Peyer's patch (tissue), 4 donors: ENCODE measurements at regions not wholly inside any gene's neighbourhood (a gene's known extent, or its start where the extent isn't known, plus 50 kb on each side); places are given as distances from the start of the nearest gene placed in this dataset.
A peak's percentile ranks its signal among the peaks of the same experiment; 100 is the strongest.

Source experiments
- DNase-seq, 3 donors: peaks; one replicate each; pipeline ENCODE4 v3.0.0-alpha.2; 2017 to 2019
- H3K27ac ChIP-seq, 4 donors: fragments of 200-600 bp; sonication (generic); one replicate each; pipeline ENCODE4 v1.5.1; 2016 to 2019
- H3K27me3 ChIP-seq, 2 donors: fragments of 200-600 bp; sonication (generic); one replicate each; pipeline ENCODE4 v1.5.1; 2019
- H3K36me3 ChIP-seq, 3 donors: fragments of 200-600 bp; sonication (generic); one replicate each; pipeline ENCODE4 v1.5.1; 2016 to 2019
- H3K4me1 ChIP-seq, 4 donors: fragments of 200-600 bp; sonication (generic); one replicate each; pipeline ENCODE4 v1.5.1; 2016 to 2019
- H3K4me3 ChIP-seq, 4 donors: fragments of 200-600 bp; sonication (generic); 1 replicate in 3 of 4; 2 replicates in 1 of 4; pipeline ENCODE4 v1.5.1; 2016 to 2019; ENCODE audit warnings: mild to moderate bottlenecking in 1 of 4
- H3K9me3 ChIP-seq, 4 donors: fragments of 200-600 bp; sonication (generic); one replicate each; pipeline ENCODE4 v1.5.1; 2016 to 2019; ENCODE audit warnings: mild to moderate bottlenecking in 1 of 4
- POLR2A ChIP-seq, 2 donors: fragments of 450-650 bp; IDR thresholded peaks; one replicate each; pipeline ENCODE4 v1.5.1; 2017; ENCODE audit warnings: antibody characterized with exemption in 2 of 2, mild to moderate bottlenecking in 2 of 2, moderate library complexity in 2 of 2
- TF ChIP-seq, protein P1 (sequence below), 6 experiments: fragments of 450-650 bp in 4 of 6; fragments of 200-600 bp in 2 of 6; sonication (generic) in 1 of 6; IDR thresholded peaks; one replicate each; pipeline ENCODE4 v1.5.1; 2017 to 2019; ENCODE audit warnings: antibody characterized with exemption in 6 of 6, mild to moderate bottlenecking in 3 of 6, moderate library complexity in 1 of 6

DNA sequence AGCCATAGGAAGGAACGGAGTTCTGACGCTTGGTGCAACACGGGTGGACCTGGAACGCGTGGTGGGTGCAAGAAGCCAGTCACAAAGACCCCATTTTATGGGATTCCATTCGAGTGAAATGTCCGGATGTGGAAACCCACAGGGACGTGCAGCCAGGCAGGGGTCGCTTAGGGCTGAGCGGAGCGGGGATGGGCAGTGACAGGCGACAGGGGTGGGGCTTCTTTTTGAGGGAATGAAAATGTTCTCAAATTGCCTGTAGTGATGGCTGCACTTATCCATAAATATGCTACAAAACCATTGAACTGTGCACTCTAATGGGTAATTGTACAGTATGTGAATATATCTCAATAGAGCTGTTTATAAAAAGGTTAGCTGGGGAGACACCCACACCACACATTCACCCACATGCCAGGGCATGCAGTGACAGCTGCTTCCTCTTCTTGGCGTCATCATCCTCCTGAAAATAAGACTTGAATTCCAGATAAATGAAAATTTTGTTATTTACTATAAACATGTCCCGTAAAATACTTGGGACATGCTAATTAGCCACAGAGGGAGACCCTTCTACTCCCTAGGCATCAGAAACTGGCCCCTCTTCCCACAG is 71.3 kb upstream of the OLFM1 start:
- Histone ChIP-seq H3K9me3 (no peaks in the 10 kb centered on the region), H3K36me3 (no peaks in the 10 kb centered on the region), H3K27me3 (no peaks in the 10 kb centered on the region), H3K4me1 (no peaks in the 10 kb centered on the region), H3K27ac (no peak overlapping the region), H3K4me3 (no peak overlapping the region)
- no peak for TF ChIP-seq POLR2A (IDR thresholded peaks at IDR 0.05)
- TF ChIP-seq, protein P1, sequence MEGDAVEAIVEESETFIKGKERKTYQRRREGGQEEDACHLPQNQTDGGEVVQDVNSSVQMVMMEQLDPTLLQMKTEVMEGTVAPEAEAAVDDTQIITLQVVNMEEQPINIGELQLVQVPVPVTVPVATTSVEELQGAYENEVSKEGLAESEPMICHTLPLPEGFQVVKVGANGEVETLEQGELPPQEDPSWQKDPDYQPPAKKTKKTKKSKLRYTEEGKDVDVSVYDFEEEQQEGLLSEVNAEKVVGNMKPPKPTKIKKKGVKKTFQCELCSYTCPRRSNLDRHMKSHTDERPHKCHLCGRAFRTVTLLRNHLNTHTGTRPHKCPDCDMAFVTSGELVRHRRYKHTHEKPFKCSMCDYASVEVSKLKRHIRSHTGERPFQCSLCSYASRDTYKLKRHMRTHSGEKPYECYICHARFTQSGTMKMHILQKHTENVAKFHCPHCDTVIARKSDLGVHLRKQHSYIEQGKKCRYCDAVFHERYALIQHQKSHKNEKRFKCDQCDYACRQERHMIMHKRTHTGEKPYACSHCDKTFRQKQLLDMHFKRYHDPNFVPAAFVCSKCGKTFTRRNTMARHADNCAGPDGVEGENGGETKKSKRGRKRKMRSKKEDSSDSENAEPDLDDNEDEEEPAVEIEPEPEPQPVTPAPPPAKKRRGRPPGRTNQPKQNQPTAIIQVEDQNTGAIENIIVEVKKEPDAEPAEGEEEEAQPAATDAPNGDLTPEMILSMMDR (IDR thresholded peaks at IDR 0.05): no peak
- peak in 1 of 3 donors; percentile 14 for DNase-seq

GRCh38 chr9:135016876-135017275 is 70.6 kb upstream of the OLFM1 start:
- Histone ChIP-seq H3K4me1 (no peaks in the 10 kb centered on the region), H3K27me3 (no peaks in the 10 kb centered on the region)
- TF ChIP-seq, protein P1 (IDR thresholded peaks at IDR 0.05): no peak
- no peak for TF ChIP-seq POLR2A (IDR thresholded peaks at IDR 0.05)

DNA sequence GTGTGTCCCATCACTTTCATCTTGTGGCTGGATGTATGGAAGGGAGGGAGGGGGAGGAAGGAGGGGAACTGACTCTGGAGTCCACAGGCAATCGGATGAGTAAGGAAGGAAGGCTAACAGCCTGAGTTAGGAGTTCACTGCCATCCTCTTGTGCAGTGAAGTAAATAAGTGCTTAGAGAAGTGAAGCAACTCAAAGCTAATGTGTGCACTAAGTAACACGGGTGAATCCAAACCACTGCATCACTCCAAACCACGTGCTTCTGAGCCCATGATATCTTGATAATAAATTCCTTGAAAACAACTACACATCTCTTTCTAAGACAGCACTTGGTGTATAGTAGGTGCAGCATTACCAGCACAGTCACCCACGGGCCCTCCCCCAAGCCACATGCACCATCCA is 69.6 kb upstream of the OLFM1 start:
- H3K27me3 ChIP-seq: no peaks in the 10 kb centered on the region

More at GRCh38 chr9:135016876-135017275, 70.6 kb upstream of the OLFM1 start:
- Histone ChIP-seq H3K4me3 (no peak overlapping the region), H3K36me3 (no peaks in the 10 kb centered on the region), H3K9me3 (no peaks in the 10 kb centered on the region), H3K27ac (no peak overlapping the region)
- peak in 1 of 3 donors; percentile 30 for DNase-seq

GRCh38 chr9:135018306-135018915 is 69.1 kb upstream of the OLFM1 start:
- H3K27me3 ChIP-seq: no peaks in the 10 kb centered on the region
- H3K4me3 ChIP-seq: no peak overlapping the region
- no peaks in the 10 kb centered on the region for H3K4me1 ChIP-seq
- TF ChIP-seq, protein P1 (IDR thresholded peaks at IDR 0.05): no peak
- no peak for TF ChIP-seq POLR2A (IDR thresholded peaks at IDR 0.05)
- H3K36me3 ChIP-seq: no peaks in the 10 kb centered on the region
- H3K27ac ChIP-seq: no peak overlapping the region
- no peaks in the 10 kb centered on the region for H3K9me3 ChIP-seq
- peak in 1 of 3 donors; percentile 23 for DNase-seq

More for the DNA sequence above, 69.6 kb upstream of the OLFM1 start:
- Histone ChIP-seq H3K27ac (no peak overlapping the region), H3K4me3 (no peak overlapping the region), H3K36me3 (no peaks in the 10 kb centered on the region), H3K9me3 (no peaks in the 10 kb centered on the region), H3K4me1 (no peaks in the 10 kb centered on the region)
- DNase-seq: no peak
- TF ChIP-seq, protein P1 (IDR thresholded peaks at IDR 0.05): no peak
- no peak for TF ChIP-seq POLR2A (IDR thresholded peaks at IDR 0.05)

DNA sequence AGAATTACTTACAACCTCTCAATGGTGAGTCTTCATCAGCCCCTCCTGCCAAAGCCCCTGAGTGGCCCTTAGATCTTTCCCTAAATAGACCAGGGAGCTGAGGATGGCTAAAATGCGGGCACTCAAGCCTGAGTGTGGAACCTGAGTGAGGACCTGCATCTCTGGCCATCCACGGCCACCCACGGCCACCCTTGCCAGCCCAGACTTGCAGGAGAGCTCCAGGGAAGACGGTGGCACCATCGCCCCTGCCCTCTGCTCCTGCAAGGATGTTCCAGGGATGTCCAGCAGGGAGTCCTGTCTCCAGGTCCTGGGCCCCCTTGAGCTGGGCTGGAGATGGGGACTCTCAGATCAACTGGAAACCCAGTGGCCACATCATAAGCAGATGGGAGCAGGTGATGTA is 68.2 kb upstream of the OLFM1 start:
- Histone ChIP-seq H3K27me3 (no peaks in the 10 kb centered on the region), H3K4me3 (no peak overlapping the region), H3K4me1 (no peaks in the 10 kb centered on the region), H3K27ac (no peak overlapping the region), H3K36me3 (no peaks in the 10 kb centered on the region), H3K9me3 (no peaks in the 10 kb centered on the region)
- no peak for TF ChIP-seq POLR2A (IDR thresholded peaks at IDR 0.05)
- TF ChIP-seq, protein P1 (IDR thresholded peaks at IDR 0.05): no peak
- DNase-seq: peak in 1 of 3 donors; percentile 33
